Activated T-cell treated with anti-CD3 and anti-CD28 coated beads for 4 hours (primary cell): ENCODE measurements at regions not wholly inside any gene's neighbourhood (a gene's known extent, or its start where the extent isn't known, plus 50 kb on each side); places are given as distances from the start of the nearest gene placed in this dataset.

Experiments used
- DNase-seq: peaks from one replicate; pipeline ENCODE4 v3.0.0-alpha.2; 2020

- no peak for DNase-seq
Measured at GRCh38 chr2:192253692-192254091, 59.0 kb upstream of the TMEFF2 start.

DNA sequence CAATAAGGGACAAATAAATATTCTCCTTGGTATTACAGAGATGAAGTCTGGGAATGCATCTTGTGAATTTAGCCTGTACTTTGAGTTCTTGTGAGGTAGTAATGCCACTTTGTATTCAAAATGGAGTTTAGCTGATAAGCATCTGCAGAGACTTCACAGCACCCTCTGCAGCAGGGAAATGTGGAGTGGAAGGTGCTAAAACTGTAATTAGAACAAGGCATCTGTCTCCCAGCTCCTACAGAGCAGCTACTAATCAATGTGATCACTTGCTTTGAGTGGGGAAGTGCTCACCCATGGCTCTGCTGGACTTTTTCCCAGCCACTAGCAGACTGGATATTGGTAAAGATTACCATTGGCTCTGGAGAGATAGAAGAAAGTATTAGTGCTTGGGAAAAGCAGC is 56.2 kb upstream of the TMEFF2 start:
- DNase-seq = no peak

GRCh38 chr2:192247456-192247855 is 52.7 kb upstream of the TMEFF2 start:
- DNase-seq = no peak

GRCh38 chr2:192246297-192246696 is 51.6 kb upstream of the TMEFF2 start:
- DNase-seq = no peak

DNA sequence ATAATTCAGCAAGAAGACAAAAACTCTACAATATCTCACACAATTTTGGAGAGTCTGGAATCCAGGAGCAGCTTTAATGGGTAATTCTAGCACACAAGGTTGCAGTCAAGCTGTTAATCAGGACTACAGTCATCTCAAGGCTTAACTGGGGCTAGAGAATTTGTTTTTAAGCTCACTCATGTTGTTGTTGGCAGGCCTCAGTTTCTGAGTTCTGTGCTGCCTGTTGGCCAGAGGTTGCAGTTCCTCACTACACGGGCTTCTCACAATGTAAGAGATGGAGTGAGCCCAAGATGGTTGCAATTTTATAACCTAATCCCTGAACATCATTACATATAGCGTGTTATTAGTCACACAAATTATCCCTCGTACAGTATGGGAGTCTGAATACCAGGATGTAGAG is 50.6 kb upstream of the TMEFF2 start:
- no peak for DNase-seq
